HG03196 (cell line): ENCODE measurements at regions not wholly inside any gene's neighbourhood (a gene's known extent, or its start where the extent isn't known, plus 50 kb on each side); places are given as distances from the start of the nearest gene placed in this dataset.
"Not testable (repeated sequence)": the region's sequence is repeated elsewhere in the genome, so short reads cannot be mapped to it uniquely, and the experiment has no call there.

Experiments
- ATAC-seq: cut with Tn5 transposase; IDR thresholded peaks from one replicate; pipeline ENCODE4 v1.9.1; 2021; ENCODE audit not compliant: unreplicated experiment

DNA sequence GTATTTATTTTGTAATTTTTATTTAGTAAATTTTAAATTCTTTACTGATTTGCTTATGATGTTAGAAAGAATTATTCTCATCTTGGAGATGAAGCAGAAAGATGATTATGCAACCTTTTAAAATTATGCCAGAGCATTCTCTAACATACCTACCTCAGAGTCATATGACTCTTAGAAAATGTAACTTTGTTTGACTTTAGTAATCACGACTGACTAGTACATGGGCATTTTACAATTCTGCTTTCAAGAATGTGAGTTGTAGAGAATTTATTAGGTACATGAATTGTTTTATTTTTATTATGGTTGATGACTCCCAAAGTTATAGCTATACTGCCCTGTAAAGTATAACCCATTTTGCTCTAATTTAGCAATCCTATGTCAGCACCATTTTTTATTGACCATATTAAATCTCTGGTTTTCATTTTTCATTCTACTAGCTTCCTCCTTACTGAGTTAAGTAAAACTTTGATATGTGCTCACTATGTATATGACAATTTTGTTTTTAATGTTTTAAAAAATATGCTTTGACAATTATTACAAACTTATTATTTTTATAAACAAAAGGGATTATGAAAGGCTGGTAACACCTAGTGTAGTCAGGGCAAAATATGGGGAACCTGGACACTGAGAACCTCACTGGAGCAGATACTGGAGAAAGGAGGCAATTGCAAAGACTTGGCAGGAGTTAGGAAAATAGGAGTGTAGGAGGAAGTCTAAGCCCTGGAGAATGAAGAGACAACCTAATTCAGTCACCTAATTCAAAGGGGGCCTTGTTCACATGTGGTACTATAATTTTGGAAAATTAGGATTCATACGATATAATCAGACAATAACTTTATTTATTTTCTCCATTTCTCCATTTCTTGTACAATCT, 249.7 kb upstream of the DAB2 start:
- ATAC-seq: no peak

- ATAC-seq: no peak
Measured at GRCh38 chr5:39671561-39671961, 246.8 kb upstream of the DAB2 start.

- no peak for ATAC-seq
Measured at GRCh38 chr5:39670955-39671354, 246.2 kb upstream of the DAB2 start.

- no peak for ATAC-seq
Measured at GRCh38 chr5:39670391-39670790, 245.6 kb upstream of the DAB2 start.

- ATAC-seq: no peak
Measured at GRCh38 chr5:39668980-39669379, 244.2 kb upstream of the DAB2 start.

DNA sequence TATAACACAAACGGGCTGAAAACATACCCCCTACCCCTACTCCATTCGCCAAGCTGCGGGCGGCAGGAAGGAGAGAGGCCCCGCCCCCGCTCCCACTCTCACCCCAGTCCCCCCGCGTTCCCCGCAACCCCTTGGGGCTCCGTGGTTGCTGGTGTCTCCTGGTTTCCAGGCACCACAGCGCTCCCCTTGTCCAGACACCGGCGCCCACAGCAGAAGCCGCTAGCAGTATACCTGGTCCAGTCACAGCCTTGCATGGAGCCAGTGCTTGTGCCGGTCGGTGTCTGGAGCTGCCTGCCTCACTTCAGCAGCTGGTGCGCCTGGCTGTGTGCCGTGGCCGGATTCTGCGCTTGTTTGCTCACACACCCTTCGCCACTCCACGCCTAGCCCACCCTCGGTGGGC, 240.5 kb upstream of the DAB2 start:
- ATAC-seq: no peak

- ATAC-seq: no peak
Measured at GRCh38 chr5:39662945-39663344, 238.2 kb upstream of the DAB2 start.

DNA sequence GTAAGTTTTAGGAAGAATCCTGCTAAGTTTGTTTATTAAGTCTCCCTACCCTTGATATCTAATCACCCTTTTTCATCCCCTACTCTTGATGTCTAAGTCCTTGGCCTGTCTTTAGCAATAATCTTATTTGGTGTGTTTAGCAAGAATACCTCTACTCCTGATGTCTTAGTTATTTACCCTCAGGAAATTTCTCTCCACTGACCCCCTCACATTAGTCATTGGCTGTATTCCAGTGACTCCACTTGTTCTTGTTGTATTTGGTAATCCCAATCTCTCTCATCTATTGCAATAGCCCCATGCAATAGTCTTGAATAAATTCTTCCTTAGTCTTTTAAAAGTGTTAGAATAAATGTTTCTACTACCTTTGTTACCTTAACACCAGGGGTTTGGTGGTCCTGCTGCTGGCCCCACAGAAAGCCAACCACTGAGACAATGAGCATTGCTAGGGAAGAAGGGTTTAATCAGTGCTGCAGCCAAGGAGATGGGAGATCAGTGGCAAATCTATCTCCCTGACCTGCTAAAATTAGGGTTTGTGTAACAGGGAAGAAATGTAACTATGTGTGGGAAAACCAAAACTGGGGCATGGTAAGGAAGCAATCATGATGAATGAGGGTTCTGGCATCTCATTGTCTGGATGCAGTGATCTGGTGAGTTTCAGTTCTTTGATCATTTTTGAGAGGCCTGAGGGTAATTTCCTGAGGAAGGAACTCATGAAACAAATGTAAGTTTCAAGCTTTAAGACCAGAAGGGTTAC, 236.4 kb upstream of the DAB2 start:
- no peak for ATAC-seq

- no peak for ATAC-seq
Measured at GRCh38 chr5:39660020-39660419, 235.2 kb upstream of the DAB2 start.

- ATAC-seq: no peak
Measured at GRCh38 chr5:39658866-39659265, 234.1 kb upstream of the DAB2 start.

- ATAC-seq: no peak
Measured at GRCh38 chr5:39657943-39658342, 233.2 kb upstream of the DAB2 start.

- no peak for ATAC-seq
Measured at GRCh38 chr5:39656600-39656999, 231.8 kb upstream of the DAB2 start.

DNA sequence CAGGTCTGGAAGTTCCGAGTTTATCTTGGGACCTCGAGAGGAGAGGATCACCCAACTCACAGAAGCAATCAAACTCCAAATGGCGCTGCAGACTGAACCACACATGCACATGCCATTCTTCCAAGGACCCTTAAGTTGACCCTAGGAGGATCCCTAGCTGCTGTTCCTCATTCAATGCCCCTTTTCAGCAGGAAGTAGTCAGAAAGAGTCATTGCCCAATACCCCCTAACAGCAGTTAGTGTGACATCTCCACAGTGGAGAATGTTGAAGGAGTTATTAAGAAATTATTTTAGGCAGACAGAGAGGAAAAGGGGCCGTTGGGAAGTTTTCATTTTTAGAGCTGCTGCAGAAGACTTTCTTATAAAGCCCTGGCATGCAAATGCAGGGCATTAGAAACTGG, 229.9 kb upstream of the DAB2 start:
- ATAC-seq: no peak

GRCh38 chr5:39652481-39652880, 227.7 kb upstream of the DAB2 start:
- ATAC-seq: not testable (repeated sequence)

DNA sequence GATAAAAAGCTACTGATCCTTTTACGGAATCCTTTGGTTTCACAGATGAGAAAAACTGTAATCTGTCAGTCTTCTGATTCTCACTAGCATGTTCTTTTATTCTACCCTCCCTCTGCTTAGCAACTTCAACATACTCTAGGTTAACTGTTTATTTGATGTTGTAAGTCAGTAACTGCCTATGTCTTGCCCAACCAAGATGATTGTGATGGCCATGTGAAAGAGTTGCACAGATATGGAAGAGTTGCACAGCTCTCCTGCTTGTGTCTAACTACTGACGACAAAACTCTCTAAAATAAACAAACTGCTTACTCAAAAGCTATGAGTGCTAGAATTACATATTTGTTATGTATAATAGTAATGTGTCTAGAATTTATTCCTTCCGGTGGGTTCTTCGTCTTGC, 227.3 kb upstream of the DAB2 start:
- no peak for ATAC-seq

DNA sequence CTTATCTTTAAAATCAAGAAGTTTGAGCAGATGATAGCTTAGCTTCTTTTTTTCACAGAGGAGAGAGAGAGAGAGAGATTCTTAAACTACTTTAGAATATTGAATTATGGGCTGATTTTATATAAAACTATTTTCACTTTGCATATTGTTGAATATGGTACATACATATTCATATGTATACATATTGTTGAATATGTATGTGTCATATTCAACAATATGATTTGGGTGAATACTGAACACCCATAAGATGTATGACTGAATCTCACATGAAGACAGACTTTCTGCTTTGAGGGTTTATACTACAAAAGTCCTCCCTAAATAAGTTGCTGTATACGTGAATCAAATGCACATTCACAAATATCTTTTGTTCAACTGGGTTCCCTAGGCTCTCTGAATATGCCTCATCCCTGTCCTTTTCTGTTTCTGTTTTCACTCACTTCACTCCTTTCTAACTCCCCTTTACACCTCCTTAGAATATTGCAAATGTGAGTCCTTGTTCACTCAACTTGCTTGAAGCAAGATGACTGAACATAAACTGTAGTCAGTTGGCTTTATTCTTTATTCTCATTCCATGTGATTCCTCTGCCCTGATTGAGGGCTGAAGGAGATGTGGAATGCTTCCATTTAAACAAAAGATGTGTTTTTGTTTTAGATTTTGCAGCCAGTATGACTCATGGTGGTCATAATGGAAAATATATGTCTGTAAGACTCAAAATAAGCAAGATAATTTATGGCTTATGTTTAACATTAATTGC, 225.4 kb upstream of the DAB2 start:
- ATAC-seq: no peak

GRCh38 chr5:39648848-39649227, 224.1 kb upstream of the DAB2 start:
- ATAC-seq: no peak

DNA sequence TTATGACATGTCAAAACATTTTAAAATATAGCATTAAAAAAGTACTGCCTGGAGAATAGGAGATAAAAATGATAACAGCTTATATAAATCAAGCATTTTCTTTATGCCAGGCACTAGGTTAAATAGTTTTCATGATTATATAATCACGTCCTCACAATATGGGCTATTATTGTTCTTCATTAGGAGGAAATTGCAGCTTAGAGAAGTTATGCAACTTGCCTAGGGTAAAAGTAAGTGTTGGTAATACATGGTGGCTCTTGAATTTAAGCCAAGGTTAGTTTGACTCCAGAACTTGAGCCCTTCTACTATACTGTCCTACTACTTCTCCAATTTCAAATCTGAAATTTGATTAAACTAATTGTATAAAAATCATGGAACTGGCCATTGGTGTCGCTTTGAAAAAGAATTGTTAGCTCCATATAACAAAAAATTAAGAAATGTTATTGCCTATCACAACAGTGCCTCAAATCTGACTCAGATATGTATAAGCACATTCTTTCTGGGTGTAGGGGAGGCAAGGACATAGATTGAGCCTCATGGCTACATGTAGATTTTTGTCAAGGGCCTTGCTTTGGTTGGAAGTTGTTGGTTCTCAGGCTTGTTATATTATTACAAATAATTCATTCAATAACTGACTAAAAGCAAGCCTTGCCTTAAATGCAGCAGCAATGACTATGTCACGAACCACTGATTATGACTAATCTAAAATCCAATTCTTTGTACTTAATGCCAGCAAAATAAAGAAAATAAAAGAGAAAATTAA, 223.5 kb upstream of the DAB2 start:
- ATAC-seq: no peak

DNA sequence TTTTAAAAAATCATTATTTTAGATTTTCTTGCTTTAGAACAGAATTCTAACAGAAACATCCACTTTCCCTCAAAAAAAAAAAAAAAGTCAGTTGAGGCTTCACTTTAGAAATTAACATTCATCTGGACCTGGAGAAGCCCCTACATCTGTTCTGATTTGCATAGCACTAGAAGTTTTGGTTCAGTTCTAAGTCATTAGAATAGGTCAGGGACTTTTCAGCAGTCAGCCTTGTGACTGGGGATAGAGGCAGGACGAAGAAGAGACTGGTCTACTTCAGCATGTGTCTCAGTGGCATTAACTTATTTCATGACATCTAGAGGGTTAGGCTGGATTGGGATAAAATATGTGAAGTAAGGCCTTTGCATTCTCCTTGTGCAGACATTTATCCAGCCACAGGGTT, 215.8 kb upstream of the DAB2 start:
- ATAC-seq: peak; percentile 93

- no peak for ATAC-seq
Measured at GRCh38 chr5:39639618-39640089, 214.9 kb upstream of the DAB2 start.

- no peak for ATAC-seq
Measured at GRCh38 chr5:39638813-39639212, 214.0 kb upstream of the DAB2 start.
